Karpas-422 (cell line): ENCODE measurements at regions not wholly inside any gene's neighbourhood (a gene's known extent, or its start where the extent isn't known, plus 50 kb on each side); places are given as distances from the start of the nearest gene placed in this dataset.

Experiments used
- DNase-seq: peaks from one replicate; pipeline ENCODE4 v3.0.0-alpha.2; 2015
- H2AFZ ChIP-seq: fragments of 200-600 bp; sonication (generic); 2 replicates; pipeline ENCODE4 v1.6.1; 2014; ENCODE audit warnings: antibody characterized with exemption, low read length, mixed read lengths
- H3K27ac ChIP-seq: fragments of 200-600 bp; sonication (generic); 2 replicates; pipeline ENCODE4 v1.5.1; 2014; ENCODE audit warnings: mild to moderate bottlenecking, low read length, moderate library complexity
- H3K27me3 ChIP-seq: fragments of 200-600 bp; sonication (generic); 2 replicates; pipeline ENCODE4 v1.6.1; 2014; ENCODE audit warnings: low read length, mixed read lengths
- H3K36me3 ChIP-seq: fragments of 200-600 bp; sonication (generic); 2 replicates; pipeline ENCODE4 v1.6.1; 2014; ENCODE audit warnings: low read length, mixed read lengths; ENCODE audit not compliant: insufficient read depth
- H3K4me1 ChIP-seq: fragments of 200-600 bp; sonication (generic); 2 replicates; pipeline ENCODE4 v1.6.1; 2014; ENCODE audit warnings: mild to moderate bottlenecking, low read length, mixed read lengths
- H3K4me2 ChIP-seq: fragments of 200-600 bp; sonication (generic); 2 replicates; pipeline ENCODE4 v1.6.1; 2014; ENCODE audit warnings: low read length, low read depth, mild to moderate bottlenecking; ENCODE audit not compliant: poor library complexity, severe bottlenecking
- H3K4me3 ChIP-seq: fragments of 200-600 bp; sonication (generic); 2 replicates; pipeline ENCODE4 v1.5.1; 2014; ENCODE audit warnings: mild to moderate bottlenecking, antibody characterized with exemption, low read length, mixed read lengths
- H3K79me2 ChIP-seq: fragments of 200-600 bp; sonication (generic); 2 replicates; pipeline ENCODE4 v1.6.1; 2014; ENCODE audit warnings: mild to moderate bottlenecking, low read length, mixed read lengths
- H3K9ac ChIP-seq: fragments of 200-600 bp; sonication (generic); 2 replicates; pipeline ENCODE4 v1.6.0; 2014; ENCODE audit warnings: low read length
- H3K9me2 ChIP-seq: fragments of 200-600 bp; sonication (generic), shearing (Covaris generic); replicated peaks from 2 replicates; pipeline ENCODE4 v1.6.0; 2014; ENCODE audit warnings: mild to moderate bottlenecking, low read length, moderate library complexity; ENCODE audit not compliant: insufficient read depth
- H3K9me3 ChIP-seq: fragments of 300-700, 200-600 bp; sonication (generic); 2 replicates; pipeline ENCODE4 v1.6.1; 2014; ENCODE audit warnings: low read length, mixed read lengths
- H4K20me1 ChIP-seq: fragments of 200-600 bp; sonication (generic); 2 replicates; pipeline ENCODE4 v1.6.1; 2014; ENCODE audit warnings: mild to moderate bottlenecking, antibody characterized with exemption, low read length, low read depth; ENCODE audit not compliant: insufficient read depth

GRCh38 chr4:128725405-128726055 lies 84.0 kb upstream of the JADE1 start:
- Histone ChIP-seq H3K27me3 (no peaks in the 10 kb centered on the region), H4K20me1 (no peaks in the 10 kb centered on the region), H3K4me2 (no peak overlapping the region), H3K27ac (no peak overlapping the region), H3K4me1 (peaks cover 5% of the 10 kb centered on the region; the same call in 1 of the 2 replicates), H3K79me2 (no peaks in the 10 kb centered on the region), H2AFZ (no peak overlapping the region), H3K9ac (no peak overlapping the region), H3K9me2 (0 out of 2 replicates have a peak, but pooled peaks cover 7% of the 10 kb centered on the region), H3K36me3 (no peaks in the 10 kb centered on the region), H3K9me3 (no peaks in the 10 kb centered on the region), H3K4me3 (no peak overlapping the region)
- no peak for DNase-seq

GRCh38 chr4:128722911-128723310 lies 86.6 kb upstream of the JADE1 start:
- Histone ChIP-seq H3K4me1 (peaks cover 5% of the 10 kb centered on the region; the same call in 1 of the 2 replicates), H2AFZ (peak overlapping the region; percentile 63), H3K9me3 (no peaks in the 10 kb centered on the region), H3K4me2 (peak overlapping the region; percentile 50), H3K9ac (no peak overlapping the region), H4K20me1 (no peaks in the 10 kb centered on the region), H3K27me3 (no peaks in the 10 kb centered on the region), H3K79me2 (no peaks in the 10 kb centered on the region), H3K36me3 (no peaks in the 10 kb centered on the region), H3K4me3 (no peak overlapping the region), H3K27ac (no peak overlapping the region), H3K9me2 (0 out of 2 replicates have a peak, but pooled peaks cover 7% of the 10 kb centered on the region)
- no peak for DNase-seq

GRCh38 chr4:128721896-128722295 lies 87.6 kb upstream of the JADE1 start:
- H4K20me1 ChIP-seq: no peaks in the 10 kb centered on the region
- H3K79me2 ChIP-seq: no peaks in the 10 kb centered on the region
- H3K4me3 ChIP-seq: no peak overlapping the region
- H3K36me3 ChIP-seq: no peaks in the 10 kb centered on the region
- H3K9ac ChIP-seq: no peak overlapping the region
- H3K9me2 ChIP-seq: 0 out of 2 replicates have a peak, but pooled peaks cover 7% of the 10 kb centered on the region
- H2AFZ ChIP-seq: peak overlapping the region; percentile 17; the same call in 1 of the 2 replicates
- no peak for DNase-seq
- H3K4me2 ChIP-seq: no peak overlapping the region
- H3K9me3 ChIP-seq: no peaks in the 10 kb centered on the region
- peaks cover 5% of the 10 kb centered on the region; the same call in 1 of the 2 replicates for H3K4me1 ChIP-seq
- no peaks in the 10 kb centered on the region for H3K27me3 ChIP-seq
- H3K27ac ChIP-seq: no peak overlapping the region

- no peaks in the 10 kb centered on the region for H3K36me3 ChIP-seq
- no peaks in the 10 kb centered on the region for H3K27me3 ChIP-seq
- peaks cover 5% of the 10 kb centered on the region; the same call in 1 of the 2 replicates for H3K4me1 ChIP-seq
- DNase-seq: no peak
- no peaks in the 10 kb centered on the region for H3K79me2 ChIP-seq
- H4K20me1 ChIP-seq: no peaks in the 10 kb centered on the region
- H3K4me2 ChIP-seq: no peak overlapping the region
- no peak overlapping the region for H2AFZ ChIP-seq
- H3K27ac ChIP-seq: no peak overlapping the region
- H3K9me2 ChIP-seq: 0 out of 2 replicates have a peak, but pooled peaks cover 7% of the 10 kb centered on the region
- H3K9ac ChIP-seq: no peak overlapping the region
- no peaks in the 10 kb centered on the region for H3K9me3 ChIP-seq
- H3K4me3 ChIP-seq: no peak overlapping the region
Observed at GRCh38 chr4:128720270-128720669, 89.2 kb upstream of the JADE1 start.

GRCh38 chr4:128718768-128719167 lies 90.7 kb upstream of the JADE1 start:
- no peaks in the 10 kb centered on the region for H3K27me3 ChIP-seq
- DNase-seq: no peak
- H3K9ac ChIP-seq: no peak overlapping the region
- H3K4me3 ChIP-seq: no peak overlapping the region
- no peaks in the 10 kb centered on the region for H3K9me3 ChIP-seq
- H3K9me2 ChIP-seq: 0 out of 2 replicates have a peak, but pooled peaks cover 7% of the 10 kb centered on the region
- no peaks in the 10 kb centered on the region for H3K79me2 ChIP-seq
- no peaks in the 10 kb centered on the region for H4K20me1 ChIP-seq
- no peak overlapping the region for H3K4me2 ChIP-seq
- no peak overlapping the region for H2AFZ ChIP-seq
- H3K27ac ChIP-seq: no peak overlapping the region
- peaks cover 5% of the 10 kb centered on the region; the same call in 1 of the 2 replicates for H3K4me1 ChIP-seq
- H3K36me3 ChIP-seq: no peaks in the 10 kb centered on the region

GRCh38 chr4:128716338-128716737 lies 93.2 kb upstream of the JADE1 start:
- no peak overlapping the region for H3K4me2 ChIP-seq
- H3K4me1 ChIP-seq: no peaks in the 10 kb centered on the region
- H3K9me3 ChIP-seq: no peaks in the 10 kb centered on the region
- no peak overlapping the region for H3K9ac ChIP-seq
- H3K79me2 ChIP-seq: no peaks in the 10 kb centered on the region
- no peak overlapping the region for H3K4me3 ChIP-seq
- no peaks in the 10 kb centered on the region for H3K27me3 ChIP-seq
- H3K27ac ChIP-seq: no peak overlapping the region
- H4K20me1 ChIP-seq: no peaks in the 10 kb centered on the region
- peak overlapping the region; percentile 59 for H2AFZ ChIP-seq
- DNase-seq: no peak
- H3K36me3 ChIP-seq: no peaks in the 10 kb centered on the region
- no peaks in the 10 kb centered on the region for H3K9me2 ChIP-seq

- no peaks in the 10 kb centered on the region for H3K36me3 ChIP-seq
- H3K9ac ChIP-seq: no peak overlapping the region
- H3K79me2 ChIP-seq: no peaks in the 10 kb centered on the region
- H4K20me1 ChIP-seq: no peaks in the 10 kb centered on the region
- no peak overlapping the region for H3K4me3 ChIP-seq
- H3K4me2 ChIP-seq: no peak overlapping the region
- H3K9me2 ChIP-seq: no peaks in the 10 kb centered on the region
- H2AFZ ChIP-seq: no peak overlapping the region
- H3K4me1 ChIP-seq: no peaks in the 10 kb centered on the region
- no peaks in the 10 kb centered on the region for H3K27me3 ChIP-seq
- H3K27ac ChIP-seq: no peak overlapping the region
- DNase-seq: no peak
- no peaks in the 10 kb centered on the region for H3K9me3 ChIP-seq
Observed at GRCh38 chr4:128715616-128716015, 93.9 kb upstream of the JADE1 start.

GRCh38 chr4:128711361-128711760 lies 98.1 kb upstream of the JADE1 start:
- no peak for DNase-seq
- no peak overlapping the region for H2AFZ ChIP-seq
- H3K27ac ChIP-seq: no peak overlapping the region
- H3K4me2 ChIP-seq: no peak overlapping the region
- no peaks in the 10 kb centered on the region for H3K9me2 ChIP-seq
- H3K36me3 ChIP-seq: no peaks in the 10 kb centered on the region
- H3K79me2 ChIP-seq: no peaks in the 10 kb centered on the region
- H3K4me3 ChIP-seq: no peak overlapping the region
- no peak overlapping the region for H3K9ac ChIP-seq
- peaks cover 7% of the 10 kb centered on the region for H3K4me1 ChIP-seq
- no peaks in the 10 kb centered on the region for H3K27me3 ChIP-seq
- no peaks in the 10 kb centered on the region for H3K9me3 ChIP-seq
- no peaks in the 10 kb centered on the region for H4K20me1 ChIP-seq
